ENCODE measurements at regions not wholly inside any gene's neighbourhood (a gene's known extent, or its start where the extent isn't known, plus 50 kb on each side); places are given as distances from the start of the nearest gene placed in this dataset.

DNA sequence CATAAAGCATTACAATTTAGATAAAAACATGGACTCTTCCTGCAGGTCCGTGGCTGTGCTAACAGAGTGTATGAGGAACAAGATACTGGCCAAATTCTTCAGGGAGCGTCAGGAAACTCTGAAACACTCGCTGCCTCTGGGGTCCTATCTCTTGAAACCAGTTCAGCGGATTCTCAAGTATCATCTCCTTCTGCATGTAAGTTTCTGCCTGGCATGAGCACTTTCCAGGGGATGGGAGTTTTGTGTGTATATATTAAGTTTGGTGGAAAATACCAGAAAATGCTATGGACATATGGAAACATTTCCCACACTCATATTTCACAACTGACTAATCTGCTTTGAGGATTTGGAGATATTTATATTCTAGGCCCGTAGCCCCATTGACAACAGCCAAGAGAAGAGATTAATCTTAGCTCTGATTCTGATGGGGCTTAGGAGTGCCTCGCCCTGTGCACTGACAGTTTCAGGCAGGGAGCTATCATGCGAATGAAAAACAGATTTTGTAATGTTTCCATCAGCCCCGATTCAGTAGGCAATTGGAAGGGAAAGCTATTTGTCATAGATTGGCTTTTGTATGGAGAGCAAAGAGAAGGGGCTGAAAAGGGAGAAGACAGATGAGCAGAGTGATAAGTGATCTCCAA, 64.7 kb upstream of the MTHFD1L start:
- no peak overlapping the region for H3K4me2 ChIP-seq
- Mint-ChIP-seq H3K27ac (no peak overlapping the region), H3K4me1 (no peaks in the 10 kb centered on the region), H3K27me3 (ENCODE audit: insufficient read depth, low read depth, poor library complexity) (peaks cover 2% of the 10 kb centered on the region), H3K9me3 (no peaks in the 10 kb centered on the region), H3K4me3 (no peak overlapping the region), H3K36me3 (ENCODE audit: low read depth) (no peaks in the 10 kb centered on the region)
- no peak overlapping the region for H3K4me3 ChIP-seq
- TF ChIP-seq EZH2 (IDR thresholded peaks at IDR 0.05; ENCODE audit: low read depth, unreplicated experiment) (no peak), ZNF114 (CRISPR knock-in tag; IDR thresholded peaks at IDR 0.05) (no peak), JUNB (IDR thresholded peaks at IDR 0.05; ENCODE audit: unreplicated experiment) (no peak), ETS1 (IDR thresholded peaks at IDR 0.05) (no peak), POLR2AphosphoS5 (IDR thresholded peaks at IDR 0.05; ENCODE audit: low read depth) (no peak), STAT1 (IDR thresholded peaks at IDR 0.05; ENCODE audit: unreplicated experiment) (no peak), CREB1 (CRISPR knock-in tag; IDR thresholded peaks at IDR 0.05; ENCODE audit: low read depth) (no peak), ZNF462 (CRISPR knock-in tag; IDR thresholded peaks at IDR 0.05) (no peak), NANOG (IDR thresholded peaks at IDR 0.05; ENCODE audit: borderline replicate concordance) (no peak), ZNF331 (CRISPR knock-in tag; IDR thresholded peaks at IDR 0.05; ENCODE audit: low read depth) (no peak), EZH2phosphoT487 (IDR thresholded peaks at IDR 0.05; ENCODE audit: unreplicated experiment) (no peak)
- TF ChIP-seq, protein P1, sequence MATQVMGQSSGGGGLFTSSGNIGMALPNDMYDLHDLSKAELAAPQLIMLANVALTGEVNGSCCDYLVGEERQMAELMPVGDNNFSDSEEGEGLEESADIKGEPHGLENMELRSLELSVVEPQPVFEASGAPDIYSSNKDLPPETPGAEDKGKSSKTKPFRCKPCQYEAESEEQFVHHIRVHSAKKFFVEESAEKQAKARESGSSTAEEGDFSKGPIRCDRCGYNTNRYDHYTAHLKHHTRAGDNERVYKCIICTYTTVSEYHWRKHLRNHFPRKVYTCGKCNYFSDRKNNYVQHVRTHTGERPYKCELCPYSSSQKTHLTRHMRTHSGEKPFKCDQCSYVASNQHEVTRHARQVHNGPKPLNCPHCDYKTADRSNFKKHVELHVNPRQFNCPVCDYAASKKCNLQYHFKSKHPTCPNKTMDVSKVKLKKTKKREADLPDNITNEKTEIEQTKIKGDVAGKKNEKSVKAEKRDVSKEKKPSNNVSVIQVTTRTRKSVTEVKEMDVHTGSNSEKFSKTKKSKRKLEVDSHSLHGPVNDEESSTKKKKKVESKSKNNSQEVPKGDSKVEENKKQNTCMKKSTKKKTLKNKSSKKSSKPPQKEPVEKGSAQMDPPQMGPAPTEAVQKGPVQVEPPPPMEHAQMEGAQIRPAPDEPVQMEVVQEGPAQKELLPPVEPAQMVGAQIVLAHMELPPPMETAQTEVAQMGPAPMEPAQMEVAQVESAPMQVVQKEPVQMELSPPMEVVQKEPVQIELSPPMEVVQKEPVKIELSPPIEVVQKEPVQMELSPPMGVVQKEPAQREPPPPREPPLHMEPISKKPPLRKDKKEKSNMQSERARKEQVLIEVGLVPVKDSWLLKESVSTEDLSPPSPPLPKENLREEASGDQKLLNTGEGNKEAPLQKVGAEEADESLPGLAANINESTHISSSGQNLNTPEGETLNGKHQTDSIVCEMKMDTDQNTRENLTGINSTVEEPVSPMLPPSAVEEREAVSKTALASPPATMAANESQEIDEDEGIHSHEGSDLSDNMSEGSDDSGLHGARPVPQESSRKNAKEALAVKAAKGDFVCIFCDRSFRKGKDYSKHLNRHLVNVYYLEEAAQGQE (IDR thresholded peaks at IDR 0.05; ENCODE audit: unreplicated experiment): no peak
- TF ChIP-seq, protein P2, sequence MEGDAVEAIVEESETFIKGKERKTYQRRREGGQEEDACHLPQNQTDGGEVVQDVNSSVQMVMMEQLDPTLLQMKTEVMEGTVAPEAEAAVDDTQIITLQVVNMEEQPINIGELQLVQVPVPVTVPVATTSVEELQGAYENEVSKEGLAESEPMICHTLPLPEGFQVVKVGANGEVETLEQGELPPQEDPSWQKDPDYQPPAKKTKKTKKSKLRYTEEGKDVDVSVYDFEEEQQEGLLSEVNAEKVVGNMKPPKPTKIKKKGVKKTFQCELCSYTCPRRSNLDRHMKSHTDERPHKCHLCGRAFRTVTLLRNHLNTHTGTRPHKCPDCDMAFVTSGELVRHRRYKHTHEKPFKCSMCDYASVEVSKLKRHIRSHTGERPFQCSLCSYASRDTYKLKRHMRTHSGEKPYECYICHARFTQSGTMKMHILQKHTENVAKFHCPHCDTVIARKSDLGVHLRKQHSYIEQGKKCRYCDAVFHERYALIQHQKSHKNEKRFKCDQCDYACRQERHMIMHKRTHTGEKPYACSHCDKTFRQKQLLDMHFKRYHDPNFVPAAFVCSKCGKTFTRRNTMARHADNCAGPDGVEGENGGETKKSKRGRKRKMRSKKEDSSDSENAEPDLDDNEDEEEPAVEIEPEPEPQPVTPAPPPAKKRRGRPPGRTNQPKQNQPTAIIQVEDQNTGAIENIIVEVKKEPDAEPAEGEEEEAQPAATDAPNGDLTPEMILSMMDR (conservative IDR thresholded peaks at IDR 0.05; ENCODE audit: low read depth in 2 of 2): no peak
- H3K27ac ChIP-seq (ENCODE audit: low read depth): no peak overlapping the region
- no peaks in the 10 kb centered on the region for H3F3A ChIP-seq (replicated peaks; ENCODE audit: low read depth)
- H3K79me2 ChIP-seq (replicated peaks; ENCODE audit: insufficient read depth): no peaks in the 10 kb centered on the region
- H3K27me3 ChIP-seq (ENCODE audit: insufficient read depth): no peaks in the 10 kb centered on the region
- H3K36me3 ChIP-seq (ENCODE audit: insufficient read depth): no peaks in the 10 kb centered on the region
- no peaks in the 10 kb centered on the region for H3K4me1 ChIP-seq (ENCODE audit: insufficient read depth)
- ATAC-seq (no peak), DNase-seq (ENCODE audit: low spot score) (no peak)
- no peak overlapping the region for H2AFZ ChIP-seq
- no peaks in the 10 kb centered on the region for H4K20me1 ChIP-seq (replicated peaks; ENCODE audit: insufficient read depth)
- H3K9me2 ChIP-seq (ENCODE audit: insufficient read depth): no peaks in the 10 kb centered on the region
